ENCODE measurements at regions not wholly inside any gene's neighbourhood (a gene's known extent, or its start where the extent isn't known, plus 50 kb on each side); places are given as distances from the start of the nearest gene placed in this dataset.

DNA sequence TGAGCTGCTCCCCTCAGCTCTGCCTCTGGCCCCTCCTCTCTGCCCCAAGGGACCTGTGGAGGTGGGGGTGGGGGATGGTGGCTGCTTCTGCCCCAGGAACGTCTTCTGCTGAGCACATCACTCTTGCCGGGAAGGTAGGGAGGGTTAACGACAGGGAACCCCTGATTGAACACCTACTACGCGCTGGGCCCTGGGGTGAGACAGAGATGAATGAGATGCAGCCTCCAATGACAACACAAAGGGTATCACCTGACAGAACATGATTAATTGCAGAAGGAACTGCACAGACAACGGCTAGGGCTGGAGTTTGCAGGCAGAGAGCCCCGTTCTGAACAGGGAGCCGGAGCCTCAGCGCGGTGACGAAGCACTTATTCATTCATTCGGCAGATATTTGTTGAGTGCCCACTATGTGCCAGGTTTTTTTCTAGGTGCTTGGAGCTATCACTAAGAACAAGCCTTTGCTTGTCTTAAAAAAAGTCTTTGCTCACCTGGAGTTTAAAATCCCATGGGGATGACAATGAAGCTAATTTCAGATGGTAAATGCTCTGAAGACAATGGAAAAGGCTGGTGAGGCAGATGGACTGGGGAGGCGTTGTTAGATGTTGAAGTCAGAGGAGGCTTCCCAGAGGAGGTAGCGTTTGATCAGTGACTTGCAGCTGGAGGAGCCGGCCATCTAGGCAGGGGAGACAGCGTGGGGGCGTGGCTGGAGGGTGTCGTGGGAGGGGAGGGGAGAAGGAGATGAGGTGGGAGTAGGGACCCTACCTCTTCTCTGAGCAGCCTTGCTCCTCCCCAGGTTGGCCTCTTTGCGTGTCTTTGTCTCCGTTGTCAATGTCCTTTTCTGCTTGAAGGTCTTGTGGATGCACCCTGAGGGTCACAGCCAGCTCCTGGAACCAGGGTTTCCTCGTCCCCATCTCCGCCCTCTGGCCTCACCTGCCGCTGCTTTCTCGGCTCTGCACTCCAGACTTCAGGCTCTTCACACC is 103.1 kb upstream of the CSF3R start:
- no peak overlapping the region for H3K4me3 ChIP-seq
- no peak for DNase-seq
- no peaks in the 10 kb centered on the region for H3K4me1 ChIP-seq
- intact Hi-C loops (cut with DNase I; ENCODE audit: low total_unique reads) (no loop called here), in situ Hi-C loops (cut with MboI; ENCODE audit: low pct_ligation_motif_present in 1 of 4, low pct_unique_long_range_greater_than_20kb in 1 of 4, low sequenced_read_pairs in 3 of 4) (loop anchor here in 2 of 4 donors (10.0 to 25.0 kb wide), 2 partner anchors 849 to 851 kb away; no protein-coding TSS in a partner anchor)
- H3K9me3 ChIP-seq: no peaks in the 10 kb centered on the region
- 27 to 29% methylated on average over 8 to 24 of the region's 24 CpGs for WGBS, 2 donors (ENCODE audit: low coverage in 1 of 2)
- H3K27ac ChIP-seq: no peak overlapping the region
- no peaks in the 10 kb centered on the region for H3K36me3 ChIP-seq
- TF ChIP-seq POLR2A (IDR thresholded peaks at IDR 0.05) (no peak), POLR2AphosphoS5 (IDR thresholded peaks at IDR 0.05) (no peak), EP300 (IDR thresholded peaks at IDR 0.05; ENCODE audit: low read depth) (no peak)
- TF ChIP-seq, protein P1, sequence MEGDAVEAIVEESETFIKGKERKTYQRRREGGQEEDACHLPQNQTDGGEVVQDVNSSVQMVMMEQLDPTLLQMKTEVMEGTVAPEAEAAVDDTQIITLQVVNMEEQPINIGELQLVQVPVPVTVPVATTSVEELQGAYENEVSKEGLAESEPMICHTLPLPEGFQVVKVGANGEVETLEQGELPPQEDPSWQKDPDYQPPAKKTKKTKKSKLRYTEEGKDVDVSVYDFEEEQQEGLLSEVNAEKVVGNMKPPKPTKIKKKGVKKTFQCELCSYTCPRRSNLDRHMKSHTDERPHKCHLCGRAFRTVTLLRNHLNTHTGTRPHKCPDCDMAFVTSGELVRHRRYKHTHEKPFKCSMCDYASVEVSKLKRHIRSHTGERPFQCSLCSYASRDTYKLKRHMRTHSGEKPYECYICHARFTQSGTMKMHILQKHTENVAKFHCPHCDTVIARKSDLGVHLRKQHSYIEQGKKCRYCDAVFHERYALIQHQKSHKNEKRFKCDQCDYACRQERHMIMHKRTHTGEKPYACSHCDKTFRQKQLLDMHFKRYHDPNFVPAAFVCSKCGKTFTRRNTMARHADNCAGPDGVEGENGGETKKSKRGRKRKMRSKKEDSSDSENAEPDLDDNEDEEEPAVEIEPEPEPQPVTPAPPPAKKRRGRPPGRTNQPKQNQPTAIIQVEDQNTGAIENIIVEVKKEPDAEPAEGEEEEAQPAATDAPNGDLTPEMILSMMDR (IDR thresholded peaks at IDR 0.05): no peak
- H3K27me3 ChIP-seq: peaks cover 76% of the 10 kb centered on the region

DNA sequence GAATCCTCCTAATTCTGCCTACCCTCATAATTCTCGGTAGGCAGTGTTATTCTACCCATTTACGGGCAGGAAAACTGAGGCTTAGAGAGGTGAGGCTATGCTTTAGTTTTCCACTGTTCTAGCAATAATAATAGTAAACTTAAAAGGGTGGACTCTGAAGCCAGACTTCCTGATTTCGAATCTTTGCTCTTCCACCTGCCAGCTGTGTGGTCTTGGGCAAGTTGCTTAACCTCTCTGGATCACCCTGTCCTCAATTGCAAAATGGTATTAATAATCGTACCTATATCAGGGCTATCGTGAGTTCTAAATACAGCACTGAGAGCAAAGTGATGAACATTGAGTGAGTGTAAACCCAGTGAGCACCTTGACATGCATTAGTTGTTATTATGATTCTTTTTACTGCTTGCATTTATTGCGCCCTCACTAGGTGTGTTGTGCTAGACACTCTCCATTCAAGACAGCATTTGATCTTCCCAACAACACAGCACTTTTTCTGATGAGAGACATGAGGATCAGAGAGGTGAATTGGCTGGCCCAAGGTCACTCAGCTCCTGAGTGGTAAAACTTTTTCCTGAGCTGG is 102.3 kb upstream of the CSF3R start:
- intact Hi-C loops (cut with DNase I; ENCODE audit: low total_unique reads) (no loop called here), in situ Hi-C loops (cut with MboI; ENCODE audit: low pct_ligation_motif_present in 1 of 4, low pct_unique_long_range_greater_than_20kb in 1 of 4, low sequenced_read_pairs in 3 of 4) (loop anchor here in 2 of 4 donors (10.0 to 25.0 kb wide), 2 partner anchors 850 to 852 kb away; no protein-coding TSS in a partner anchor)
- no peaks in the 10 kb centered on the region for H3K36me3 ChIP-seq
- H3K27me3 ChIP-seq: peaks cover 71% of the 10 kb centered on the region
- no peak overlapping the region for H3K4me3 ChIP-seq
- no peak overlapping the region for H3K27ac ChIP-seq
- 61 to 66% methylated on average over 4 to 6 of the region's 6 CpGs for WGBS, 2 donors (ENCODE audit: low coverage in 1 of 2)
- TF ChIP-seq POLR2A (IDR thresholded peaks at IDR 0.05) (no peak), POLR2AphosphoS5 (IDR thresholded peaks at IDR 0.05) (no peak), EP300 (IDR thresholded peaks at IDR 0.05; ENCODE audit: low read depth) (no peak)
- TF ChIP-seq, protein P1 (IDR thresholded peaks at IDR 0.05): no peak
- H3K4me1 ChIP-seq: no peaks in the 10 kb centered on the region
- no peaks in the 10 kb centered on the region for H3K9me3 ChIP-seq
- DNase-seq: no peak

DNA sequence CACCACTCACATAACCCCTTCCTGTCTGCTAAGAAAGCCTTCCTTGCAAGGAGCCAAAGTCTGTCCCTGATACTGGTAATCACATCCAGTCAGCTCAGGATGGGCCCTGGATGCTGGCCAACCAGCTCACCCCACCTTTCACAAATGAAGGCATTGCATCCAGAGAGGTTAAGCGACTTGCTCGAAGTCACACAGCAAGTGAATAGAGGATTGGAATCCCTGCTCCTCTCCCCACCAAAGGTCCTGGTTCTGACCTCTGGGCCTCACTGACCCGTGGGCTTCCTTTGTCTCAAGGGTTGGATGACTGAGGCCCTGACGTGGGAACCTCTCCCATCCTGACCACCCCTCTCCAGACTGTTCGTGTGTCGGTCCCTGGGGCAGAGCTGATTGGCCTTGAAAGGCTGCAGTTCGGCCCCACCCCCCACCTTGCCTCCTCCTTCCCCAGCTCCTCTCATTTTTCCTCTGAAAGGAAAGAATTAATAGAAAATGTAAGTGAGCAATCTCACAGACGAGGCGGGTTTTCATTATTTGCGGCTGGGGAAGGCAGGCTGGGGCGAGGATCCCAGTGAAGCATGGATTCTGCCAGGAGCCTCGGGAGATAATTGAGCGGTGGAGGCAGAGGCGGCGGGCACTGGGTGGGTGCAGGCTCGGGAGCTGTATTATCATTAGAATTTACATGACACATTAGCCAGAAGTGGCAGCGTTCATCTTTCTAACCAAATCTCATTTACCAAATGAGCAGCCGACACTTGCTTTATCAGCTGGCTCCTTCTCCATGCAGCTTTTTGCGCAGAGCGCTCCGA is 101.5 kb upstream of the CSF3R start:
- intact Hi-C loops (cut with DNase I; ENCODE audit: low total_unique reads) (no loop called here), in situ Hi-C loops (cut with MboI; ENCODE audit: low pct_ligation_motif_present in 1 of 4, low pct_unique_long_range_greater_than_20kb in 1 of 4, low sequenced_read_pairs in 3 of 4) (loop anchor here in 2 of 4 donors (10.0 to 25.0 kb wide), 2 partner anchors 851 to 853 kb away; no protein-coding TSS in a partner anchor)
- Histone ChIP-seq H3K4me1 (no peaks in the 10 kb centered on the region), H3K27ac (no peak overlapping the region), H3K36me3 (no peaks in the 10 kb centered on the region), H3K9me3 (no peaks in the 10 kb centered on the region), H3K4me3 (no peak overlapping the region), H3K27me3 (peaks cover 65% of the 10 kb centered on the region)
- no peak for DNase-seq
- 71 to 74% methylated on average over 9 to 21 of the region's 21 CpGs for WGBS, 2 donors (ENCODE audit: low coverage in 1 of 2)
- no peak for TF ChIP-seq EP300 (IDR thresholded peaks at IDR 0.05; ENCODE audit: low read depth)
- TF ChIP-seq, protein P1 (IDR thresholded peaks at IDR 0.05): no peak
- TF ChIP-seq POLR2AphosphoS5 (IDR thresholded peaks at IDR 0.05): no peak
- no peak for TF ChIP-seq POLR2A (IDR thresholded peaks at IDR 0.05)

All from transverse colon (tissue), 4 donors.